ENCODE measurements at regions not wholly inside any gene's neighbourhood (a gene's known extent, or its start where the extent isn't known, plus 50 kb on each side); places are given as distances from the start of the nearest gene placed in this dataset.

DNA sequence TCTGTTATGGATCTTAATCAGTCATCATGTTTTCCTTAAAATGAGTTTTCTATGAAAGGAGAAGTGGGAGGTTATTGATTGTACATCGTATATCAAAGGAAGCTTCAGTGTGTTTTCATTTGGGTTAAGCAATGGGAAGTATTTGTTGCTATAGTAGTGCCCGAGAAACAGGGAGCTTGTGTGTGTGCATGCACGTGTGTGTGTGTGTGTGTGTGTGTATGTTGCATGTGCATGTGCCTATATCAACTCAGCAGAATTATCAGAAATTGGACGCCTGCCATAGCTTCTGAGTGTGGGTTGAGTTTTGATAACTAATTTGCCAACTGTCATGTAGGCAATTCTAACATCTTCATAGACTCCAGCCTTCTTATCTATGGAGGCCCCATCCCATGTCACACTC, 246.1 kb upstream of the CRY1 start:
- TF ChIP-seq, protein P1, sequence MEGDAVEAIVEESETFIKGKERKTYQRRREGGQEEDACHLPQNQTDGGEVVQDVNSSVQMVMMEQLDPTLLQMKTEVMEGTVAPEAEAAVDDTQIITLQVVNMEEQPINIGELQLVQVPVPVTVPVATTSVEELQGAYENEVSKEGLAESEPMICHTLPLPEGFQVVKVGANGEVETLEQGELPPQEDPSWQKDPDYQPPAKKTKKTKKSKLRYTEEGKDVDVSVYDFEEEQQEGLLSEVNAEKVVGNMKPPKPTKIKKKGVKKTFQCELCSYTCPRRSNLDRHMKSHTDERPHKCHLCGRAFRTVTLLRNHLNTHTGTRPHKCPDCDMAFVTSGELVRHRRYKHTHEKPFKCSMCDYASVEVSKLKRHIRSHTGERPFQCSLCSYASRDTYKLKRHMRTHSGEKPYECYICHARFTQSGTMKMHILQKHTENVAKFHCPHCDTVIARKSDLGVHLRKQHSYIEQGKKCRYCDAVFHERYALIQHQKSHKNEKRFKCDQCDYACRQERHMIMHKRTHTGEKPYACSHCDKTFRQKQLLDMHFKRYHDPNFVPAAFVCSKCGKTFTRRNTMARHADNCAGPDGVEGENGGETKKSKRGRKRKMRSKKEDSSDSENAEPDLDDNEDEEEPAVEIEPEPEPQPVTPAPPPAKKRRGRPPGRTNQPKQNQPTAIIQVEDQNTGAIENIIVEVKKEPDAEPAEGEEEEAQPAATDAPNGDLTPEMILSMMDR (IDR thresholded peaks at IDR 0.05) = no peak
- TF ChIP-seq POLR2A (IDR thresholded peaks at IDR 0.05) (no peak), EP300 (IDR thresholded peaks at IDR 0.05) (no peak), POLR2AphosphoS5 (IDR thresholded peaks at IDR 0.05) (no peak)
